CD4-positive, alpha-beta T cell treated with Interleukin-4 for 4 hours (primary cell): ENCODE measurements at regions not wholly inside any gene's neighbourhood (a gene's known extent, or its start where the extent isn't known, plus 50 kb on each side); places are given as distances from the start of the nearest gene placed in this dataset.

Experiments
- DNase-seq: peaks from one replicate; pipeline ENCODE4 v3.0.0-alpha.2; 2020

DNA sequence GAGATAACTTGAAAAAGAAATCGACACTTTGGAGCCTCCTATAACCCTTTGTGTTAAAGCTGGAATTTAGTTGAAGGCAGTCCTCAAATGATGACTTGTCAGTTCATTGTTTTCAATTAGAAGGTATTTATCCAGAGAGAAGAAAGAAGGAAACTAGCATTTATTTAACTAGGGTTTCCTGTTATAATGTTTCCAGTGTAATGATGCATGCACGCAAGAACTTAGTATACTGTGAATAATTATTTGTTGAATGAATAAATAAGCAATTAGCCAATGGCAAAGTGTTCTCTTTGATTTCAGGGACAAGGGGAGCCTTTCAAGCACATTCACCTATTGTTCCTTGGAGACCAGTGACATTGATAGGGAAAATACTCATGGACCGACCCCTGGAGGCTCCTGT lies 307.4 kb downstream of the KLF5 start:
- DNase-seq = no peak

DNA sequence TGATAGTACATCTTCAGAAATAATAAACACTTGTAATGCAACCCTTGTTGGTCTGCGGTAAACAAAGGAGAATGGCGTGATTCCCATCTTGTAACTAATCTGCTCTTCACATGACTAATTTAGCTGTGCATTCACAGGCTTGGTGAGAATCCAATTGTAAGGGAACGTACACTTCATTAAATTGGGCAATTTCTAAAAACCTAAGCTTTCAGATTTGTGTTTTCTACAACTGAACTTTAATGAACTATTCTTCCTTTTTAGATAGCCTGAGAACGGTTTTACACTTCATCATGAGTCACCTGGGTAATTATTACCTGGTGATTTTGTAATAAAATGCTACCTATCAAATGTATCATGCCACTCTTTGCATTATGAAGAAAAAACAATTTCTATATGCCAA lies 306.9 kb downstream of the KLF5 start:
- DNase-seq = no peak

DNA sequence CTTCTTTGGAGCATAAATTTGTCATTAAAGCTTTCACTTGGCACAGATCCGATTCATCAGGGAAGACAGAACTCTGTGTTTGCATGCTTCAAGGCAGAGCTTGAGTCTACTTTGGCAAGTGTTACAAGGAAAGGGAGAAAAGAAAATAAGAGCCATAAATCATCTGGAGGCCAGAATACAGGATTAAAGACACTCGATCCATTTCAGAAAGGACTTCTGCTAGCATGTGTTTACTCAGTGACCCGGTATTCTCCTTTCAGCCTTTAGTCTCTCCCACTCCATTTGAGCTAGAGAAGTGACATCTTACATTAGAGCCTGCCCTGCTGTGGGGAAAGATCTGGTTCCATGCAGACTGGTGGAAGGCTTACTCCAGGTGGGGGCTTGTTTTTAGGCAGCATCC lies 306.4 kb downstream of the KLF5 start:
- DNase-seq = no peak

DNA sequence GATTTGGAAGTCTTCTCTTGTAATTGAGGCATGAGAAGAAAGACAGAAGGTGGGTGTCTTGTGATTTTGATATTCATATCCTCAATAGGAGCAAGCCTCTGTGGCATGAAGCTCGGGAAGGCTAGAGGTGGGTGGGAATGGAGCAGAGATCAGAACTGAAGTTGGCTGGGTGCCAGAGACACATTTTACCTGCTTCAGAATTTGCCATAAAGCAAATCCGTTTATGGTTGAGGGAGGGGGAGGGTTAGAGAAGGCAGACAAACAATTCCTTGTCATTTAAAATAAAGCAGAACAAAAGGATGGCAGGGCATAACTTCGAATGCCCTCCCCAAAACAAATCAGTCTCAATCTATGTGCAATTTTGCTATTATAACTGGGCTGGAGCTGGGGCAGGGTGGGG lies 305.9 kb downstream of the KLF5 start:
- DNase-seq = no peak

DNA sequence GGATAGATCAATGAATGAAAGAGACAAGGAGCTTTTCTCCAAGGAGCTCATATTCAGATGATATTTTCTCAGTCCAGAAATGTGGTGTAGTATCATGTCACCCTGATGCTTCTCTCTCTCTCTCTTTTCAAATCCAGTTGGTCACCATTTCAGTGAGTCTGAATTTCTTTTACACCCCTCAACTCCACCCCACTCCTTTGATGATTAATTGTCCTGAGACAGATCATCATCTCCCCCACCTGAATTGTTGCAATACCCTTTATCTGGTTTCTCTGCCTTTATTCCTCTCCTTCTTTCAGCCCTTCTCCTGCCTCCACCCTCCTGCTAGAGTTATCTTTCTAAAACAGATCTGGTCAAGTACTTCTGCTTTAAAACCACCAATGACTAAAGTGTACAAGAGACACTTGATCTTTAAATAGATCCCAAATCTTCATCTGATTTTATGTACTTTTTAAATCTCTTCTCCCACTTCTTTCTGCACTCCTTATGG lies 299.8 kb downstream of the KLF5 start:
- no peak for DNase-seq

DNA sequence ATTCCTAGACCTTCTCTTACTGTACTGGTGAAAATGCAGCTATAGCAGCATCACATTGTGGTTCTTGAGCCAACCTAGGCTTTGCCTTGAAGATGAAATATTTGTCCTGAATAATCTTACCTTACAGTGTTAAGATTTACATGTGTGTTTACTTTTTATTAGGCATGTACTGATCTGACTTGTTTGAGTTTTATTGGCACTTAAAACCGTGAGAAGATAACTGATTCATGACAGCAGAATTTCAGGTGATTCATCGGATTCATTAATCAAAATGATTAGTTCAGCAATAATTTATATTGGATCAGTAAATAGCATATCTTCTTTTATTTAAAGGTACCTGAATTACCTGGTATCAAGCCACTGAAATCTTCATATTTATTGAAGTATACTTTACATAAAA lies 296.3 kb downstream of the KLF5 start:
- no peak for DNase-seq

DNA sequence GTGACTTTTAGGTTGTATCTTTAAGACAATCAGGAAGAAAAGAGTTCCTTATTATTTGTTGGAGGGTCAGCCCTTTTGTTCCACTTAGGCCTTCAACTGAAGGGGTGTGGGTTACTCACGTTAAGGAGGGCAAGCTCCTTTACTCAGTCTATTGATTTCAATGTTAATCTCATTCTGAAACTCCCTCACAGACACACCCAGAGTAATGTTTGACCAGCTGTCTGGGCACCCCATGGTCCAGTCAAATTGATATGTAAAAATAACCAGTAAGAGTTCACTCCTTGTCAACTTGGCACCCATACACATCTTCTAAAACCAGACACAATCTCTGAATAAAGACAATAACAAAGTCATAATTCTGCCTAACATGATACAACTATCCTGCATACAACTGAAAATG lies 292.9 kb downstream of the KLF5 start:
- no peak for DNase-seq

DNA sequence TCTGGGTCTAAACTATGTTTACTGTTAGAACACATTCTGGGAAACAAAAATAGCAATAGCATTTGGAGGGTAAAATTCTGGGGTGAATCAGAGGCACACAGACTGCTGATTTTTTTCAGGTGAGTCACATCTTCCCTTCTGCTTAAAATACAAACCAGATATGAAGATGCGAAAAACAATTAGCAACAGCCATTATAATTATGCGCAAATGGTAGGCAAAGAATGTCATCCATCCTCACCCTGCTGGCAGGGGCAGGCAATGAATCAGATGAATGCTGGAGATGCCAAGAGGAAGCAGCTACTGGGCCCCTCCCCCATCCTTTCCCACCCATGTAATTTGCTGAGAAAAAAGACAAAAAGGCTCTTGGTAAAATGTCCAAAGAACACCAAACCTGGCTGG lies 282.9 kb downstream of the KLF5 start:
- no peak for DNase-seq

DNA sequence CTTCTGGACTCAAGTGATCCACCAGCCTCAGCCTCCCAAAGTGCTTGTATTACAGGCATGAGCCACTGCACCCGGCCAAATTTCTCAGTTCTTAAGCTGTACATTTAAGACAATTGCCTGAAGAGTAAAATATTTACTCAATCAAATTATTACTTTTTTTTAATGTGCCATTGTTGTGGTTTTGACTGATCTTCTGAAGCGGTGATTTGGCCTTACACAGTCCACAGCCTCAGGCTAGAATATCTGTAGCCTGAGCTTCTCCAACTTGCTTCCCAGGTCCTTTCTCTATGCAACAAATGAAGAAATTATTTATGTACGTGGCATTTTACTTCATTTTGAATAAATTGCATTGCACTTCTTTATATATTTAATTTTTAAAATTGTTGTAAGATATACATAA lies 281.3 kb downstream of the KLF5 start:
- no peak for DNase-seq

DNA sequence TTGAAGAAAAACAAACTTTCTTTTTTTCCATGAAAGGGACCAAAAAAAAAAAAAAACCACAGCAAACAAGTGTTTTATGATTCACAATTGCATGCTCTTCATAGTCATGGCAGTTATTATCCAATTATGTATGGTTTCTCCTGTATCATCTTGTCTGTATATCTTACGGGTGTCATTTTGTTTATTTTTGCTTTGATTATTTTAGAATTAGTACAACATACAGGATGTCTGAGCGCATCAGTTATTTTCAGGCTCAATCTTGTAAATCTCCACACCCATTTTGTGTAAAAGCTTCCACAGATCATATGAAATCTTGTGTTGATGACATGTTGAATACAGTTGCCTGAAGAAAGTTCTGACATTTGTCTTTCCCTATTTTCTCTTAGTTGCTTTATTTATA lies 280.3 kb downstream of the KLF5 start:
- DNase-seq = no peak

DNA sequence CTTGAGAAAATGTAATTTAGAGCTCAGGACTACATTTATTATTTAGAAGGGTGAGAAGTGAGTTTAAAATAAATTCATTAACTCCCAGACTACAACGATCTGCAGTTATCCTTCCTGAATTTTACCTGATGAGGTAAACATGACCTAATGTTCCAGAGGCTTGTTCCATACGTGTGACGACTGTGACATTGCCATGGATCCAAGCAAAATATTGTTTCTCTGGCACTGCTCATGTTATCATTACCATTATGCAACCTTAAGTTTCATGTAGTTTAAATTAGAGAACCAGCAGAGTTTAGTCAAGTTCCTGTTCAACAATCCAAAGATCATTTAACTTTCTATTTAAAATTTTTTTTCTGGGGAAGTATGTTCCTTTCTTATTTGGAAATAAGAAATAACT lies 279.6 kb downstream of the KLF5 start:
- no peak for DNase-seq

DNA sequence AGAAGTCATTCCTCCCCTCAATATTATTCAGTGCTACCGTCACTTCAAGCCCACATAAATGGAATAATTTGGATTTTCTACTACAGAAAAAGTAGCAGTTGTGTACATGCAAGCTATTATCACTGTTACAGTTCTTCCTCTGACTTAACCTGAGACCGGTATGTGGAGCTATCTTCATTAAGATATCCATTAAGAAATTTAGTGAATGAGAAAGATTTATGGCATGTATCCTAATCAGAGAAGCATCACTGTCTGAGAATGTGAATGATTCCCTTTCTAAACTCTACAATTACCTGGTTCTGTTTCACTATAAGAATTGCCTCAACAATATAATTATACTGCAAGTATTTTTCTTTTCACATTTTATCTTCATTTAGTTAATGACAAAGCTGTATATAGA lies 278.7 kb downstream of the KLF5 start:
- no peak for DNase-seq

DNA sequence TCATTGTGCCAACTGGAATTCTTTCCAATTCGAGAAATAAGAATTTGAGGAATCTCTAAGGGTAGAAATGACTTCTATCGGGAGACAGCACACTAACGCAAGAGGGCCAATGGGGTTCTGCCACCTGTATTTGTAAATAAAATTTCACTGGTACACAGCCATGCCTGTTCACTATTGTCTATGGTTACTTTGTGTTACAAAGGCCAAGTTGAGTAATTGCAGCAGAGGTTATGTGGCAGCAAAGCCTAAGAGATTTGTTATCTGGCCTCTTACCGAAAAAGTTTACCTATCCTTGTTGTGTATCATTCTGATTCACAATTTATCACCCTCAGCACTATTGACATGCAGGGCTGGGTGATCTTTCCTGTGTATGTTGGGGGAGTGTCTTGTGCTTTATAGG lies 278.0 kb downstream of the KLF5 start:
- DNase-seq = no peak

DNA sequence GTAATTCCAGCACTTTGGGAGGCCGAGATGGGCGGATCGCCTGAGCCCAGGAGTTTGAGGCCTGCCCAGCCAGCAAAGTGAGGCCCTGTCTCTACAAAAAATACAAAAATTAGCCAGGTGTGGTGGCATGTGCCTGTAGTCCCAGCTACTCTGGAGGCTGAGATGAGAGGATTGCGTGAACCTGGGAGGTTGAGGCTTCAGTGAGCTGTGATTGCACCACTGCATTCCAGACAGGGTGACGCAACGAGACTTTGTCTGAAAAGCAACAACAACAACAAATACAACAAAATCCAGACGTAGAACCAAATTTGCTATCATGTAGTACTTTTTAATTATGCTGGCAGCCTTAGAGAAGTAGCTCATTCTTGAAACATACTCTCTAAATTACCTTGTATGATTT lies 277.1 kb downstream of the KLF5 start:
- no peak for DNase-seq

DNA sequence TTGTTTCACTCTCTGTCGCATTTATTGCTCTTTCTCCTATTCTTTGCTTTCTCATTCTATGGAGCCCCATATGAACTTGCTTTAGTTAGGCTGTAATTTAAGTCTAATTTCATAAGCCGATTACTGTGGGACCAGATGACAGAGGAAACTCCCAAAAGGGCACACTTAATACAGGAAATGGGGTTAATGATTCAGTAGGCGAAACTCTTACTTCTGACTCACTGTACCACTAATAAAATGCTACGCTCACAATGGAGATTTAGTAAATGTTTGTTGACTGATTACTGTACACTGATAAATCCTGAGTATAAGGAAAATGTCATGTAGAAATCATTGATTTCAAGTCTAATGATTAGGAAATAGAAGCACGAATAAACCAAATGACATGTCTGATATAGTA lies 276.4 kb downstream of the KLF5 start:
- DNase-seq = no peak

DNA sequence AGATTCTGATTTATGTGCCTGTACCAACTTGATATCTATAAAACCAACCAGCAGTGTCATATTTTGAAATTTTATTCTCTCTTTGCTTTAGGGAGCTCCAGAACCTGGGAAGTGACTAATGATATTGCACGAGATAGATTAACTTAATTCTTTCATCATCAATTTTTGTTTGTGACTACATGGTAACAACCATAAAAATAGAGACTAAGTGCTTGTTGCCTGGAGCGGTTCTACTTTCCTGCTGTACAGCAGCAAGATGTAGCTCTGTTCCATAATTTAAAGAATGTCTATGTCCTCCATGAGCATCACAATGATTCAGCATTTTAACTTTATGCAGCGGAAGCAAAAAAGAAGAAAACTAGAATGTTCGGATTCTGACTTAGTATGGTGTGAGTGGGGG lies 275.6 kb downstream of the KLF5 start:
- no peak for DNase-seq

DNA sequence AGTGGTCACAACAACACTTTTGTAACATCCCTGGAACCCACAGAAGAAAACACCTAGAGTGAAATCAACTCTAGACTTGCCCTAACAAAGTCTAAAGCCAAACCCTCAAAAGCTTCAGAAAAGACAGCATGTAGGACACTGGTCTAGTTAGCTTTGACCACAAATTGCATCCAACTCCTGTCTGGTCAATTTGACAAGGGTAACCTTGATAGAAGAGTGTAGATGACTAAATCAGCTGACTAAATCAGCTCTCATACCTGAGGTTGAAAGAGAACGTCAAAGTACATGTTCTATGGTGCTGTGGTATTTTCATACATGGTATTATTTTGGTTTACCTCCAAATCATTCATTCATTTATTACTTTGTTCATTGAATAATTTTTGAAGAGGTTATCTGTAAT lies 272.8 kb downstream of the KLF5 start:
- DNase-seq = no peak

DNA sequence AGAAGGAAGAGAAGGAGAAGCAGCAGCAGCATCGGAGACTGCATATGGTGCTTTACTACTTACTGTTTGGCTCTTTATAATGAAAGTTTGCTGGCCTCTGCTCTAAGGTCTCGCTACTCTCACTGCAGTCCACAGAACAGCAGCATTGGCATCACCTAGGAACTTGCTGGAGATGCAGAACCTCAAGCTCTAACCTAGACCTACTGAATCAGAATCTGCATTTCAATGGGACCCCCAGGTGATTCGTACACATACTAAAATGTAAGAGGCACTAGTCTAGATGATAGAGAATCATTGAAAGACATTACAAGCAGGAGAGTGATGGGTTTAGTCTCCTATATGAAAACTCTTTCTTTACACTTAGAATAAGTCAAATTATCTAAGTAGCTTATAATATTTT lies 270.6 kb downstream of the KLF5 start:
- no peak for DNase-seq

DNA sequence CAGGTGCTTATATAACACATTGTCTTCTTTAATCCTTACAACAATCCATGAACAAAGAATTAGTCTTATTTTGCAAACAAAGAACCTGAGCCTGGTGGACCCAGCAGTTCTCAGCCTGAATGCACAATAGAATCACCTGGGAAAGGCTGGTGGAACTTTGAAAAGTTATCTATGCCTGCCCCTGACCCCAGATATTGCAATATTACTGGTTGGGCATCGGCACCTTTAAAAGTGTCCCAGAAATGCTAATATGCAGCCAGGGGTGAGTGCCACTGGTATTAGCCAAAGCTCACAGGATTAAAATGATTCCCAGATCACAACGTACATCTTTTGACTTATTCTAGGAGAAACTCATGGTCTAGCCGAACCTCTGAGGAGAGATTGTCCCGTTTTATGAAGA lies 268.8 kb downstream of the KLF5 start:
- DNase-seq = no peak

DNA sequence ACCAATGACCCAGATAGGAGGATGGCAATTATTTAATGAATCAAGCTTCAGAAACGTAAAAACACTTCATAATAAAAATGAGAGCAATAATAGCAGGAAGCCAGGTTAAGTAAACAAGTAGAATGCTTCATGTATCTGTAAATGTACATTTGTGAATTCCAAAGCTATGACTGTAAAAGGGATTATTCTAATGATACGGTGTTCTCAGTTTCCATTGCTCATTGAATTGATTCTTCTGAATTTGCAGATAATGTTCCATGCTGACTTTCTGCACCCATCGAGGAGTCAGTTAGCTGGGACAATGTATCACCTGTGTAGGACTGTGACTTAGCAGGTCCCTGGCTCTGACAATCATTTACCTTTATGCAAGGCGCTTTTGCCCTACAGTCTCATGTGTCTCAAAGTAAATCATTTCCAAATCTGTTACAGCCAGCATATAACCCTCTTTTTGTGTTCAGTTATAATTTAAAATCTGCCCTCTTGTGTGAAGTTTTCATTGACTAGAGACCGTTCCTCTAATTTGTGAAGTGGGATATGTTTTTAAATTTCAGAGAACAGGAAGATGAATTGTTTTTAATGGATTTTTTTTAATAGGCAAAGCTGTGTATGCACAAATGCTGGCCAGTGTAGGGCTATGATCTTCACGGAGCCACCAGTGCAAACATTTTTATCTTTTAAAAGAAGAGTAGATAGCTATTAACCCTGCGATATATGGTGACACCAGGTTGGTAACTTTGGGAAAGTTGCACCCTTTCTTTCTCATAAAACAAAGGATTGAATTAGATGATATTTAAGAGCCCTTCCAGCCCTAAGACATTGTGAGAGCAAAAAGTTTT lies 267.1 kb downstream of the KLF5 start:
- DNase-seq = no peak

DNA sequence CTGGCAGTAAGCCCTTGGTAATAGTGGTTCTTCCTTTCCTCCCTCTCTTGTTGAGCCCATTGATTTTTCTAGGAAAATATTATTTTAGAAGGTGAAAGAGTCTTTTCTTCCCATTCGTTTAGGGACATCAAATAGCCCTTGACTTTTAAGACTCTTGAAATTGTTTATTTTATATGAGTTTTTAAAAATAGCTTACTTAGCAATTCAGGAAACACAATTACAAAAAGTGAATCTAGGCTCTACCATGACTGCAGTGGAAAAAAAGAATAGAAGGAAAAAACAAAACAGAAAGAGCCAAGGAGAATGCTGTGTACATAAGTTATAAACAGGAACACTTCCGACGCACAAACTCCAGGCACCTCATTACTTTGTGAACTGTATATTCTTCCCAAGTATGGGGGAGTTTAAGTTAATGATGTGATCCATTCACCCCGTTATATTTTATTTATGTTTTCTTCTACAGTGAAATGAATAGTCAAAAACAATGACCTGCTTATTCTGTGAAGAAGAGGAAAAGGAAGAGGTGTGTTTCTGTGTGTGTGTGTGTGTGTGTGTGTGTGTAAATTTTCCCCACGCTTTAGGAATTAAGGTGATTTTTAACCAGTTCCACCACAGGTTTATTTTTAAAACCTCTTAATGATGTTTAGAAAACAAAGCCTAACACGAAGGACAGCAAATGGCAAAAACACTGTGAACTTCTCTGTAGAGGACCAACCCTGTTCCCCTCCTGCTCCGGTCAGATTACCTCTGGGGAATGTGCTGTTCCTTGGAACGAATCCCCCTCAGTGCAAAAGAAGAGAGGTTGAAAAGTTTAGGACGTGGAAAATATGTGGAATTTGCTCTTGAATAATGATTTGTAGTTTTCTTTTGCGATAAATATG lies 266.3 kb downstream of the KLF5 start:
- DNase-seq = no peak

DNA sequence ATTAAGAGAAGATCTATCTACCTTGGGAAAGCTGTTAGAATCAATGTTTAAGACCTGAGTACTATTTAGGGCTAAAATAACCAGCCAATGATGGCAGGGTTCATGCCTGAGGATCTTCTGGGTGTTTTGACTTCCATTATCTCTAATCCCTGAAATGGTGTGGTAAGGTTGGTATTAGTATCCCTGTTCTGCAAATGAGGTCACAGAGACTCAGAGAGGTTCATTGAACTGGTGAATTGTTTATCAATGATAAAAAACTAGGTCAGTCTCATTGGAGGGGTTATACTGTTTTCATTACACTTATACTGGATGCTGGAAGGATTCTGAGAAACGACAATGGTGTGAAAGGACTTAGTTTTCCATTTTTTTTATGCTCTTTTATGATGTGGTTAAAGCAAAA lies 264.8 kb downstream of the KLF5 start:
- no peak for DNase-seq

DNA sequence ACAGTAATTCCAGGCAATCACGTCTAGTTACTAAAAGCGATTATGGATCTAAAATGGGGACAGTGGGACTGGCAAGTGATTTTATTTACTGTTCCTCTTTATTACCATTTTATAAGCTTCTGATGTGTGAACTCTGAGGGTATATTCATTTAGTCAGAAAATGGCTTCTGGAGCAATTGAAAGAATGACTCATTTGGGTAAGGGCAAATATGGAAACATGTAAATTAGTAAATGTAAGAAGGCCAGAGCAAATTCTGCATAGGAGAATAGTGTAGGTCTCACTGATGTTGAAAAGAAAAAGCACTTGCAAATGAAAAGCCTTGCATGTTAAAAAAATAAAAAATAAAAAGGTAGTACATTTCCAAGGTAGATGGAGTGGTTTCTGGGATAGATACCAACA lies 262.2 kb downstream of the KLF5 start:
- DNase-seq = no peak

DNA sequence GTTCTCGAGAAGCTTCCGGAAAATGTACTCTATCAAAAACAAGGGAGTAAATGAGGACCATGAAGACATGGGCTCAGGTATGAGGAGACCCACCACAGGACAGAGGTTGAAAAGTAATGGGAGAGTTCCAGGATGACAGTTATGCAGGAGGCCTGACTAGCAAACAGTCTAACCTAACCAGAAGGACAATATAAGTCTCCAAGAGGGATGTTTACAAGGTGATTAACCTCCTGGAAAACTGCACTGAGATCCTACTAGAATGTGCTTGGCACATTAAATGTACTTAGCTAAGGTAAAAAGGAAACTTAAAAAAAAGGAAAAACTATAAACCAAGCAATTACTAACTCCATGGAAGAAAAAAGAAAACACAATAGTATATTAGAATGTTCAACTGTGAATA lies 258.3 kb downstream of the KLF5 start:
- no peak for DNase-seq
